Ascending aorta (tissue), 2 donors: ENCODE measurements at regions not wholly inside any gene's neighbourhood (a gene's known extent, or its start where the extent isn't known, plus 50 kb on each side); places are given as distances from the start of the nearest gene placed in this dataset.
"Not testable (repeated sequence)": the region's sequence is repeated elsewhere in the genome, so short reads cannot be mapped to it uniquely, and the experiment has no call there.

Experiments
- DNase-seq, 2 donors: peaks; one replicate each; pipeline ENCODE4 v3.0.0-alpha.2; 2019; ENCODE audit warnings: low spot score in 2 of 2
- H3K27ac ChIP-seq, 2 donors: fragments of 200-600 bp; sonication (generic); one replicate each; pipeline ENCODE4 v1.5.1; 2016 to 2017; ENCODE audit warnings: mild to moderate bottlenecking in 1 of 2
- H3K27me3 ChIP-seq: fragments of 200-600 bp; sonication (generic); one replicate; pipeline ENCODE4 v1.5.1; 2017
- H3K36me3 ChIP-seq, 2 donors: fragments of 200-600 bp; sonication (generic); one replicate each; pipeline ENCODE4 v1.5.1; 2016
- H3K4me1 ChIP-seq, 2 donors: fragments of 200-600 bp; sonication (generic); one replicate each; pipeline ENCODE4 v1.5.1; 2016 to 2017; ENCODE audit warnings: mild to moderate bottlenecking in 1 of 2
- H3K4me3 ChIP-seq, 2 donors: fragments of 200-600 bp; sonication (generic); one replicate each; pipeline ENCODE4 v1.5.1; 2016 to 2017; ENCODE audit warnings: mild to moderate bottlenecking in 1 of 2
- H3K9me3 ChIP-seq, 2 donors: fragments of 200-600 bp; sonication (generic); one replicate each; pipeline ENCODE4 v1.5.1; 2016
- CTCF ChIP-seq, 3 experiments: fragments of 200-600 bp in 2 of 3; fragments of 450-650 bp in 1 of 3; sonication (generic) in 2 of 3; IDR thresholded peaks; one replicate each; pipeline ENCODE4 v1.5.1; 2016 to 2019; ENCODE audit warnings: antibody characterized with exemption in 3 of 3, mild to moderate bottlenecking in 1 of 3, moderate library complexity in 1 of 3
- intact Hi-C: fragments of 100-400 bp; cut with DNase I; formaldehyde crosslinking; loops from one replicate; pipeline ENCODE4 v1.15.1; 2023

DNA sequence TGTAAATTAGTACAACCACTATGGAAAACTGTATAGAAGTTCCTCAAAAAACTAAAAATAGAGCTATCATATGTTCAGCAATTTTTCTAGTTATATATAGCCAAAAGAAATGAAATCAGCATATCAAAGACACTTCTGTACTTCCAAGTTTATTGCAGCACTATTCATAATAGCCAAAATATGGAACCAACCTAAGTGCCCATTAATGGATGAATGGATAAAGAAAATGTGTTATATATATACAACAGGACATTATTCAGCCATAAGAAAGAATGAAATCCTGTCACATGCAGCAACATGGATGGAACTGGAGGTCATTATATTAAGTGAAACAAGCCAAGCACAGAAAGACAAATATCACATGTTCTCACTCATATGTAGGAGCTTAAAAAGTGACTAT lies 112.6 kb downstream of the MDH1 start:
- Histone ChIP-seq H3K27ac (no peak overlapping the region), H3K9me3 (no peaks in the 10 kb centered on the region), H3K27me3 (no peaks in the 10 kb centered on the region), H3K36me3 (no peaks in the 10 kb centered on the region), H3K4me3 (no peak overlapping the region), H3K4me1 (peaks cover 0 to 2% of the 10 kb centered on the region in 2 donors)
- no peak for DNase-seq
- intact Hi-C loops = no loop called here
- TF ChIP-seq CTCF (IDR thresholded peaks at IDR 0.05) = no peak

GRCh38 chr2:63706084-63706483 lies 117.3 kb downstream of the MDH1 start:
- H3K27ac ChIP-seq, H3K4me1 ChIP-seq, H3K9me3 ChIP-seq, DNase-seq, H3K4me3 ChIP-seq, H3K27me3 ChIP-seq, H3K36me3 ChIP-seq, intact Hi-C loops: not testable (repeated sequence)

- no peaks in the 10 kb centered on the region for H3K9me3 ChIP-seq
- H3K36me3 ChIP-seq = no peaks in the 10 kb centered on the region
- H3K27me3 ChIP-seq = no peaks in the 10 kb centered on the region
- TF ChIP-seq CTCF (IDR thresholded peaks at IDR 0.05) = no peak
- no peak for DNase-seq
- H3K4me3 ChIP-seq = no peak overlapping the region
- intact Hi-C loops = no loop called here
- H3K4me1 ChIP-seq = no peaks in the 10 kb centered on the region
- H3K27ac ChIP-seq = no peak overlapping the region
These were observed 122.0 kb downstream of the MDH1 start for GRCh38 chr2:63710732-63711131.

GRCh38 chr2:63712748-63713147 lies 124.0 kb downstream of the MDH1 start:
- Histone ChIP-seq H3K27me3 (no peaks in the 10 kb centered on the region), H3K4me1 (no peaks in the 10 kb centered on the region), H3K4me3 (no peak overlapping the region), H3K27ac (no peak overlapping the region), H3K36me3 (no peaks in the 10 kb centered on the region), H3K9me3 (no peaks in the 10 kb centered on the region)
- no peak for TF ChIP-seq CTCF (IDR thresholded peaks at IDR 0.05)
- intact Hi-C loops = no loop called here
- no peak for DNase-seq

DNA sequence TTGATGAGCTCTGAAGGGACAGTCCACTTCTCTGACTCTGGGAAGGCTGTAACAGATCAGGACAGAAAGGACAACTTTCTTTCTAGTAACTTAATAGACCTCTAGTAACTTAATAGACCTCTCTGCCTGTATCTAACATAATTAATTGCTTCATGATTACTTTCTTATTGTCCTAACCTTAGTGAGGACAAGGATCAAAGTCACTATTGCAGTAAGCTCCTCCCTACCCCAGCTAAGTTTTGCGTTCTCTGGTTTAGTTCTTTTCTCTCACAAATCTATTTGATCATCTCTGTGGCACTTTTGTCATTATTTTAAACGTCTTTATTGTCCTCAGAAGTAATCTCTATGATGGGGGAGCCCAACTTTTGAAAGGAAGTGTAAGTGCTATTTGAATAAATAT lies 125.5 kb upstream of the UGP2 start:
- Histone ChIP-seq H3K9me3 (no peaks in the 10 kb centered on the region), H3K27me3 (no peaks in the 10 kb centered on the region), H3K36me3 (no peaks in the 10 kb centered on the region), H3K27ac (no peak overlapping the region), H3K4me3 (no peak overlapping the region), H3K4me1 (no peaks in the 10 kb centered on the region)
- intact Hi-C loops = no loop called here
- DNase-seq = no peak
- TF ChIP-seq CTCF (IDR thresholded peaks at IDR 0.05) = no peak

GRCh38 chr2:63719052-63719451 lies 122.6 kb upstream of the UGP2 start:
- Histone ChIP-seq H3K36me3 (no peaks in the 10 kb centered on the region), H3K4me1 (no peaks in the 10 kb centered on the region), H3K9me3 (no peaks in the 10 kb centered on the region), H3K27ac (no peak overlapping the region), H3K4me3 (no peak overlapping the region), H3K27me3 (no peaks in the 10 kb centered on the region)
- no peak for TF ChIP-seq CTCF (IDR thresholded peaks at IDR 0.05)
- no peak for DNase-seq
- intact Hi-C loops = no loop called here
